IMR-90 (cell line): ENCODE measurements at regions not wholly inside any gene's neighbourhood (a gene's known extent, or its start where the extent isn't known, plus 50 kb on each side); places are given as distances from the start of the nearest gene placed in this dataset.

Source experiments
- ATAC-seq: fragments of 200-7000 bp; cut with Tn5 transposase; 2 replicates; pipeline ENCODE4 v1.9.1; 2020; ENCODE audit warnings: low read depth, mild to moderate bottlenecking, moderate library complexity
- BruUV-seq: library from RNA; stranded (reverse); fragments of 400-500 nt; replicated peaks from 2 replicates; lab custom pipeline; 2021; lab: Mats Ljungman, UMichigan
- CTCF ChIA-PET: fragments of 300-600 bp; formaldehyde crosslinking; extraction: SDS; loops from one replicate; lab custom pipeline; 2021; ENCODE audit warnings: antibody characterized with exemption; lab: Yijun Ruan, JAX
- POLR2A ChIA-PET: fragments of 300-600 bp; sonication (Branson Sonifier 250); formaldehyde crosslinking; loops from one replicate; lab custom pipeline; 2022; ENCODE audit warnings: antibody characterized with exemption; ENCODE audit not compliant: unreplicated experiment; lab: Charles Lee
- DNase-seq: peaks from one replicate; pipeline ENCODE4 v3.0.0; 2013
- H2AFZ ChIP-seq: replicated peaks from 2 replicates; pipeline ENCODE3; 2013; ENCODE audit warnings: low read length, mild to moderate bottlenecking; ENCODE audit not compliant: poor library complexity
- H2AK5ac ChIP-seq: 2 replicates; pipeline ENCODE4 v1.6.1; 2013; ENCODE audit warnings: low read depth, low read length, inconsistent platforms
- H2AK9ac ChIP-seq: replicated peaks from 2 replicates; pipeline ENCODE3; 2013; ENCODE audit warnings: mild to moderate bottlenecking, low read depth, low read length, moderate library complexity; ENCODE audit not compliant: poor library complexity
- H2BK120ac ChIP-seq: 2 replicates; pipeline ENCODE4 v1.6.1; 2013; ENCODE audit warnings: low read depth, low read length, inconsistent platforms
- H2BK15ac ChIP-seq: 3 replicates; pipeline ENCODE4 v1.6.1; 2013; ENCODE audit warnings: low read depth, low read length, inconsistent platforms
- H2BK20ac ChIP-seq: 2 replicates; pipeline ENCODE4 v1.6.1; 2013; ENCODE audit warnings: low read depth, mild to moderate bottlenecking, inconsistent platforms, low read length, moderate library complexity
- H2BK5ac ChIP-seq: 2 replicates; pipeline ENCODE4 v1.6.1; 2013; ENCODE audit warnings: mild to moderate bottlenecking, low read depth, low read length, inconsistent platforms; ENCODE audit not compliant: poor library complexity, severe bottlenecking
- H3K14ac ChIP-seq: replicated peaks from 2 replicates; pipeline ENCODE4 v1.6.1; 2013; ENCODE audit warnings: low read depth, low read length, inconsistent platforms
- H3K18ac ChIP-seq: 2 replicates; pipeline ENCODE4 v1.6.1; 2013; ENCODE audit warnings: low read depth, low read length, control low read depth
- H3K23ac ChIP-seq: 2 replicates; pipeline ENCODE4 v1.6.1; 2013; ENCODE audit warnings: low read depth, low read length, inconsistent platforms
- H3K27ac ChIP-seq: 2 replicates; pipeline ENCODE4 v1.5.1; 2013; ENCODE audit warnings: mild to moderate bottlenecking, control low read depth, low read length; ENCODE audit not compliant: insufficient read depth
- H3K27me3 ChIP-seq: 2 replicates; pipeline ENCODE4 v1.6.1; 2013; ENCODE audit warnings: low read length; ENCODE audit not compliant: control insufficient read depth, insufficient read depth
- H3K36me3 ChIP-seq: 2 replicates; pipeline ENCODE4 v1.6.1; 2013; ENCODE audit warnings: low read length, mixed read lengths; ENCODE audit not compliant: control insufficient read depth, insufficient read depth
- H3K4ac ChIP-seq: 2 replicates; pipeline ENCODE4 v1.6.1; 2013; ENCODE audit warnings: low read depth, low read length, inconsistent platforms
- H3K4me1 ChIP-seq: 2 replicates; pipeline ENCODE4 v1.6.1; 2013; ENCODE audit warnings: low read length, mixed read lengths; ENCODE audit not compliant: control insufficient read depth, insufficient read depth
- H3K4me2 ChIP-seq: 2 replicates; pipeline ENCODE4 v1.6.1; 2013; ENCODE audit warnings: low read depth, mild to moderate bottlenecking, control low read depth, low read length, moderate library complexity
- H3K4me3 ChIP-seq: 2 replicates; pipeline ENCODE4 v1.5.1; 2013; ENCODE audit warnings: low read depth, mild to moderate bottlenecking, control low read depth, low read length, moderate library complexity; ENCODE audit not compliant: insufficient read depth
- H3K56ac ChIP-seq: 2 replicates; pipeline ENCODE4 v1.6.1; 2013; ENCODE audit warnings: low read length, inconsistent platforms; ENCODE audit not compliant: insufficient read depth; ENCODE audit errors: extremely low read depth
- H3K79me1 ChIP-seq, 2 experiments: 2 replicates each; pipeline ENCODE4 v1.6.1; 2013; ENCODE audit warnings: low read length in 2 of 2, inconsistent platforms in 1 of 2, low read depth in 1 of 2
- H3K9ac ChIP-seq: 2 replicates; pipeline ENCODE4 v1.6.1; 2013; ENCODE audit warnings: low read depth, low read length, control low read depth
- H3K9me1 ChIP-seq: 2 replicates; pipeline ENCODE4 v1.6.1; 2013; ENCODE audit warnings: low read length, inconsistent platforms; ENCODE audit not compliant: insufficient read depth
- H3K9me3 ChIP-seq: 2 replicates; pipeline ENCODE4 v1.6.1; 2013; ENCODE audit warnings: low read length; ENCODE audit not compliant: control insufficient read depth, insufficient read depth
- H4K20me1 ChIP-seq: 2 replicates; pipeline ENCODE4 v1.6.1; 2013; ENCODE audit warnings: low read length, inconsistent platforms; ENCODE audit not compliant: insufficient read depth
- H4K5ac ChIP-seq: 2 replicates; pipeline ENCODE4 v1.6.1; 2013; ENCODE audit warnings: mild to moderate bottlenecking, low read depth, low read length, control low read depth
- H4K8ac ChIP-seq, 2 experiments: 2 replicates each; pipeline ENCODE4 v1.6.1; 2013; ENCODE audit warnings: low read depth in 2 of 2, low read length in 2 of 2, control low read depth in 1 of 2, inconsistent platforms in 1 of 2
- H4K91ac ChIP-seq: 2 replicates; pipeline ENCODE4 v1.6.1; 2013; ENCODE audit warnings: low read depth, low read length, inconsistent platforms; ENCODE audit not compliant: insufficient read depth
- BHLHE40 ChIP-seq: fragments of 150-350 bp; IDR thresholded peaks from 2 replicates; pipeline ENCODE4 v1.6.1; 2016; ENCODE audit warnings: mild to moderate bottlenecking, low read depth, low read length
- CEBPB ChIP-seq: IDR thresholded peaks from 2 replicates; pipeline ENCODE4 v1.6.1; 2012; ENCODE audit warnings: low read depth, low read length, improper control_type of control experiment
- CHD1 ChIP-seq: IDR thresholded peaks from 2 replicates; pipeline ENCODE4 v1.6.1; 2012; ENCODE audit warnings: low read depth, low read length, improper control_type of control experiment
- CTCF ChIP-seq: conservative IDR thresholded peaks from 2 replicates; pipeline ENCODE4 v1.5.1; 2012; ENCODE audit warnings: mild to moderate bottlenecking, low read depth, low read length, improper control_type of control experiment
- FOS ChIP-seq: fragments of 150-350 bp; IDR thresholded peaks from 2 replicates; pipeline ENCODE4 v1.6.1; 2016; ENCODE audit warnings: low read depth, low read length
- MAFK ChIP-seq: IDR thresholded peaks from 2 replicates; pipeline ENCODE4 v1.6.1; 2012; ENCODE audit warnings: low read depth, low read length, improper control_type of control experiment
- MAZ ChIP-seq: IDR thresholded peaks from 2 replicates; pipeline ENCODE4 v1.6.1; 2012; ENCODE audit warnings: low read depth, mild to moderate bottlenecking, low read length, improper control_type of control experiment, moderate library complexity, borderline replicate concordance
- MXI1 ChIP-seq: IDR thresholded peaks from 2 replicates; pipeline ENCODE4 v1.6.1; 2012; ENCODE audit warnings: low read depth, mild to moderate bottlenecking, low read length, moderate library complexity, borderline replicate concordance
- NFE2L2 ChIP-seq: fragments of 150-350 bp; IDR thresholded peaks from 2 replicates; pipeline ENCODE4 v1.6.1; 2016; ENCODE audit warnings: low read depth, mild to moderate bottlenecking, low read length
- POLR2A ChIP-seq: IDR thresholded peaks from 2 replicates; pipeline ENCODE4 v1.6.1; 2012; ENCODE audit warnings: mild to moderate bottlenecking, low read depth, low read length
- RCOR1 ChIP-seq: IDR thresholded peaks from 2 replicates; pipeline ENCODE4 v1.6.1; 2012; ENCODE audit warnings: mild to moderate bottlenecking, low read length, improper control_type of control experiment; ENCODE audit not compliant: insufficient replicate concordance
- RFX5 ChIP-seq: IDR thresholded peaks from 2 replicates; pipeline ENCODE4 v1.8.0; 2012; ENCODE audit warnings: low read depth, mild to moderate bottlenecking, low read length, moderate library complexity
- SMC3 ChIP-seq: fragments of 150-350 bp; IDR thresholded peaks from 2 replicates; pipeline ENCODE4 v1.6.1; 2016; ENCODE audit warnings: low read depth, mild to moderate bottlenecking, antibody characterized with exemption, low read length, moderate library complexity
- WGBS, 2 experiments: methylation state at CpG; one replicate each; pipeline versions ENCODE4 v1.1.5 to v1.1.7; 2013; ENCODE audit warnings: missing lambda C conversion rate in 2 of 2; ENCODE audit not compliant: insufficient read length in 1 of 2; ENCODE audit errors: extremely low coverage in 2 of 2; 5-methylcytosine and 5-hydroxymethylcytosine counted together
- dilution Hi-C: fragments of 300-500 bp; cut with HindIII; formaldehyde crosslinking; loops from one replicate; pipeline ENCODE4 v1.14.3; 2018; ENCODE audit warnings: low sequenced_read_pairs; ENCODE audit not compliant: unreplicated experiment
- in situ Hi-C: fragments of 300-500 bp; cut with MboI; formaldehyde crosslinking; loops from 3 replicates; pipeline ENCODE4 v1.14.3; 2019; ENCODE audit warnings: low sequenced_read_pairs, inconsistent platforms, mixed read lengths
- intact Hi-C: fragments of 100-400 bp; cut with micrococcal nuclease; formaldehyde crosslinking; loops from 2 replicates; pipeline ENCODE4 v1.10.0; 2022
- TF ChIP-seq, protein P1 (sequence below): fragments of 150-350 bp; IDR thresholded peaks from 2 replicates; pipeline ENCODE4 v1.6.1; 2016; ENCODE audit warnings: low read depth, mild to moderate bottlenecking, low read length, moderate library complexity, borderline replicate concordance

- peak overlapping the region; percentile 83 for H2BK20ac ChIP-seq
- H2BK15ac ChIP-seq: peak overlapping the region; percentile 31; the same call in 1 of the 3 replicates
- H3K36me3 ChIP-seq: no peaks in the 10 kb centered on the region
- H3K14ac ChIP-seq: peak overlapping the region; percentile 64
- 25% methylated on average over 5 of the region's 12 CpGs; no CpG with 5 or more reads in 1 of the 2 experiments for WGBS, 2 experiments
- peak overlapping the region; percentile 43 for H3K4me2 ChIP-seq
- H4K5ac ChIP-seq: 0 out of 2 replicates have a peak overlapping the region, but pooled peaks have one; percentile 5
- peak overlapping the region; percentile 29 for H2AFZ ChIP-seq
- peak overlapping the region; percentile 28 for H2BK5ac ChIP-seq
- H3K9me3 ChIP-seq: no peaks in the 10 kb centered on the region
- no peak overlapping the region for H3K9ac ChIP-seq
- H3K4me3 ChIP-seq: no peak overlapping the region
- peaks cover 14% of the 10 kb centered on the region for H3K4me1 ChIP-seq
- no peaks in the 10 kb centered on the region for H3K79me1 ChIP-seq
- ATAC-seq (peak; percentile 98), DNase-seq (peak; percentile 100)
- peak overlapping the region in 1 of 2 experiments; percentile 69; a peak in 2 of 4 replicates for H4K8ac ChIP-seq
- H3K18ac ChIP-seq: peak overlapping the region; percentile 16
- H3K56ac ChIP-seq: peak overlapping the region; percentile 59; the same call in 1 of the 2 replicates
- 0 out of 2 replicates have a peak, but pooled peaks cover 3% of the 10 kb centered on the region for H4K20me1 ChIP-seq
- H3K27me3 ChIP-seq: no peaks in the 10 kb centered on the region
- dilution Hi-C loops (no loop called here), in situ Hi-C loops (loop anchor here (5.0 kb wide), 1 partner anchor 47 kb away; no protein-coding TSS in a partner anchor), intact Hi-C loops (loop anchor here (1.0 to 2.0 kb wide), 2 partner anchors 24 to 51 kb away; no protein-coding TSS in a partner anchor)
- CTCF ChIA-PET: interaction anchor here (0.6 to 1.9 kb wide), 2 partner anchors 11 to 25 kb away, joined by 4 to 15 read pairs; no protein-coding TSS in a partner anchor
- peak overlapping the region; percentile 69 for H3K4ac ChIP-seq
- H2AK5ac ChIP-seq: peak overlapping the region; percentile 68; the same call in 1 of the 2 replicates
- H3K27ac ChIP-seq: peak overlapping the region; percentile 51; the same call in 1 of the 2 replicates
- BruUV-seq: no TSS peak
- POLR2A ChIA-PET: interaction anchor here (0.5 kb wide), 1 partner anchor 8 kb away, joined by 3 read pairs; no protein-coding TSS in a partner anchor
- H4K91ac ChIP-seq: peak overlapping the region; percentile 55; the same call in 1 of the 2 replicates
- no peak overlapping the region for H2AK9ac ChIP-seq
- H3K23ac ChIP-seq: peak overlapping the region; percentile 69
- H2BK120ac ChIP-seq: peak overlapping the region; percentile 85
- peaks cover 12% of the 10 kb centered on the region for H3K9me1 ChIP-seq
- no peak for TF ChIP-seq CTCF
- TF ChIP-seq, protein P1, sequence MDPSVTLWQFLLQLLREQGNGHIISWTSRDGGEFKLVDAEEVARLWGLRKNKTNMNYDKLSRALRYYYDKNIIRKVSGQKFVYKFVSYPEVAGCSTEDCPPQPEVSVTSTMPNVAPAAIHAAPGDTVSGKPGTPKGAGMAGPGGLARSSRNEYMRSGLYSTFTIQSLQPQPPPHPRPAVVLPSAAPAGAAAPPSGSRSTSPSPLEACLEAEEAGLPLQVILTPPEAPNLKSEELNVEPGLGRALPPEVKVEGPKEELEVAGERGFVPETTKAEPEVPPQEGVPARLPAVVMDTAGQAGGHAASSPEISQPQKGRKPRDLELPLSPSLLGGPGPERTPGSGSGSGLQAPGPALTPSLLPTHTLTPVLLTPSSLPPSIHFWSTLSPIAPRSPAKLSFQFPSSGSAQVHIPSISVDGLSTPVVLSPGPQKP: no peak
- TF ChIP-seq NFE2L2: no peak
- TF ChIP-seq RFX5: peak; percentile 65
- peak; percentile 92 for TF ChIP-seq FOS
- 0 out of 2 replicates have a peak, but pooled peaks have one; percentile 31 for TF ChIP-seq MXI1
- TF ChIP-seq RCOR1: peak; percentile 85
- no peak for TF ChIP-seq CHD1
- TF ChIP-seq BHLHE40: peak; percentile 98
- no peak for TF ChIP-seq POLR2A
- TF ChIP-seq MAFK: peak; percentile 66
- no peak for TF ChIP-seq SMC3
- TF ChIP-seq MAZ: peak; percentile 51; the same call in 1 of the 2 replicates
- TF ChIP-seq CEBPB: peak; percentile 79
Measured at GRCh38 chr12:64560396-64561301, 49.6 kb upstream of the RASSF3 start.
